ENCODE measurements at regions not wholly inside any gene's neighbourhood (a gene's known extent, or its start where the extent isn't known, plus 50 kb on each side); places are given as distances from the start of the nearest gene placed in this dataset.
A peak's percentile ranks its signal among the peaks of the same experiment; 100 is the strongest.

GRCh38 chr1:87398641-87399040, 70.0 kb downstream of the LMO4 start:
- Mint-ChIP-seq H3K4me3 (no peak overlapping the region; the same call in 1 of the 2 replicates), H3K27me3 (ENCODE audit: insufficient read depth) (no peaks in the 10 kb centered on the region; the same call in 1 of the 2 replicates), H3K9me3 (no peaks in the 10 kb centered on the region), H3K27ac (peak overlapping the region; percentile 35; the same call in 1 of the 2 replicates), H3K4me1 (ENCODE audit: low read depth) (peaks cover 18% of the 10 kb centered on the region), H3K36me3 (ENCODE audit: low read depth) (no peaks in the 10 kb centered on the region)
- peak; percentile 63 for DNase-seq
- TF ChIP-seq CTCF (IDR thresholded peaks at IDR 0.05), result no peak

- no peak overlapping the region for H3K4me3 Mint-ChIP-seq
- no peaks in the 10 kb centered on the region for H3K9me3 Mint-ChIP-seq
- no peaks in the 10 kb centered on the region; the same call in 1 of the 2 replicates for H3K27me3 Mint-ChIP-seq (ENCODE audit: insufficient read depth)
- DNase-seq, result no peak
- no peaks in the 10 kb centered on the region for H3K36me3 Mint-ChIP-seq (ENCODE audit: low read depth)
- H3K4me1 Mint-ChIP-seq (ENCODE audit: low read depth), result peaks cover 20% of the 10 kb centered on the region
- no peak for TF ChIP-seq CTCF (IDR thresholded peaks at IDR 0.05)
- H3K27ac Mint-ChIP-seq, result no peak overlapping the region
Observed at GRCh38 chr1:87399264-87399663, 70.6 kb downstream of the LMO4 start.

- Mint-ChIP-seq H3K36me3 (ENCODE audit: low read depth) (no peaks in the 10 kb centered on the region), H3K9me3 (no peaks in the 10 kb centered on the region), H3K4me1 (ENCODE audit: low read depth) (peaks cover 24% of the 10 kb centered on the region), H3K4me3 (no peak overlapping the region), H3K27ac (no peak overlapping the region), H3K27me3 (ENCODE audit: insufficient read depth) (no peaks in the 10 kb centered on the region; the same call in 1 of the 2 replicates)
- no peak for DNase-seq
- no peak for TF ChIP-seq CTCF (IDR thresholded peaks at IDR 0.05)
Observed at GRCh38 chr1:87399701-87400100, 71.0 kb downstream of the LMO4 start.

GRCh38 chr1:87400813-87401212, 72.1 kb downstream of the LMO4 start:
- Mint-ChIP-seq H3K27ac (no peak overlapping the region), H3K9me3 (no peaks in the 10 kb centered on the region), H3K27me3 (ENCODE audit: insufficient read depth) (no peaks in the 10 kb centered on the region; the same call in 1 of the 2 replicates), H3K36me3 (ENCODE audit: low read depth) (no peaks in the 10 kb centered on the region), H3K4me3 (no peak overlapping the region), H3K4me1 (ENCODE audit: low read depth) (peaks cover 24% of the 10 kb centered on the region)
- no peak for TF ChIP-seq CTCF (IDR thresholded peaks at IDR 0.05)
- DNase-seq, result no peak

- Mint-ChIP-seq H3K4me1 (ENCODE audit: low read depth) (peaks cover 24% of the 10 kb centered on the region), H3K9me3 (no peaks in the 10 kb centered on the region), H3K4me3 (no peak overlapping the region), H3K27ac (no peak overlapping the region), H3K27me3 (ENCODE audit: insufficient read depth) (no peaks in the 10 kb centered on the region; the same call in 1 of the 2 replicates), H3K36me3 (ENCODE audit: low read depth) (no peaks in the 10 kb centered on the region)
- no peak for DNase-seq
- no peak for TF ChIP-seq CTCF (IDR thresholded peaks at IDR 0.05)
Observed at GRCh38 chr1:87402241-87403002, 73.7 kb downstream of the LMO4 start.
